Left lung (tissue), 4 donors: ENCODE measurements at regions not wholly inside any gene's neighbourhood (a gene's known extent, or its start where the extent isn't known, plus 50 kb on each side); places are given as distances from the start of the nearest gene placed in this dataset.

Experiments
- ATAC-seq: fragments of 200-7000 bp; cut with Tn5 transposase; one replicate; pipeline ENCODE4 v1.9.1; 2020; ENCODE audit warnings: moderate library complexity
- DNase-seq, 4 donors: peaks; one replicate each; pipeline ENCODE4 v3.0.0-alpha.2; 2013 to 2020
- H3K27ac ChIP-seq, 2 donors: fragments of 200-600 bp; sonication (generic) in 1 of 2; one replicate each; pipeline versions ENCODE4 v1.5.0 to v1.8.0; 2020 to 2021
- H3K27me3 ChIP-seq, 2 donors: fragments of 200-600 bp; sonication (generic) in 1 of 2; one replicate each; pipeline versions ENCODE4 v1.5.0 to v1.8.0; 2020 to 2021
- H3K36me3 ChIP-seq, 2 donors: fragments of 200-600 bp; sonication (generic) in 1 of 2; one replicate each; pipeline versions ENCODE4 v1.5.0 to v1.8.0; 2020 to 2021
- H3K4me1 ChIP-seq, 2 donors: fragments of 200-600 bp; one replicate each; pipeline ENCODE4 v1.8.0; 2021
- H3K4me3 ChIP-seq, 2 donors: fragments of 200-600 bp; sonication (generic) in 1 of 2; one replicate each; pipeline versions ENCODE4 v1.5.0 to v1.8.0; 2020 to 2021; ENCODE audit warnings: mild to moderate bottlenecking in 1 of 2
- H3K9me3 ChIP-seq, 2 donors: fragments of 200-600 bp; sonication (generic) in 1 of 2; one replicate each; pipeline versions ENCODE4 v1.5.0 to v1.8.0; 2020 to 2021
- CTCF ChIP-seq, 2 donors: fragments of 200-600 bp; sonication (generic) in 1 of 2; IDR thresholded peaks; one replicate each; pipeline versions ENCODE4 v1.5.0 to v1.8.0; 2021; ENCODE audit warnings: antibody characterized with exemption in 2 of 2
- intact Hi-C, 2 donors: fragments of 100-400 bp; cut with DNase I; formaldehyde crosslinking; loops; one replicate each; pipeline versions ENCODE4 v1.11.2 to v1.14.2; 2022
- donor health status: DM: no; HTN: yes; CAD: no.
- donor health status: DM: no; HTN: no; CAD: no.

- Histone ChIP-seq H3K27me3 (no peaks in the 10 kb centered on the region), H3K4me3 (no peak overlapping the region), H3K9me3 (peaks cover 0 to 9% of the 10 kb centered on the region in 2 donors), H3K27ac (no peak overlapping the region), H3K4me1 (no peaks in the 10 kb centered on the region), H3K36me3 (no peaks in the 10 kb centered on the region)
- TF ChIP-seq CTCF (IDR thresholded peaks at IDR 0.05): no peak
- DNase-seq: no peak
- intact Hi-C loops: no loop called here
- no peak for ATAC-seq
Observed at GRCh38 chr10:116006508-116006907, 266.5 kb downstream of the GFRA1 start.

GRCh38 chr10:116005301-116005700 is 267.7 kb downstream of the GFRA1 start:
- Histone ChIP-seq H3K9me3 (peaks cover 0 to 8% of the 10 kb centered on the region in 2 donors), H3K36me3 (no peaks in the 10 kb centered on the region), H3K4me1 (no peaks in the 10 kb centered on the region), H3K27ac (no peak overlapping the region), H3K27me3 (no peaks in the 10 kb centered on the region), H3K4me3 (no peak overlapping the region)
- TF ChIP-seq CTCF (IDR thresholded peaks at IDR 0.05): no peak
- intact Hi-C loops: no loop called here
- DNase-seq (peak in 1 of 4 donors; percentile 16), ATAC-seq (no peak)

GRCh38 chr10:116002735-116003134 is 270.3 kb downstream of the GFRA1 start:
- intact Hi-C loops: no loop called here
- Histone ChIP-seq H3K9me3 (peaks cover 0 to 2% of the 10 kb centered on the region in 2 donors), H3K4me1 (no peaks in the 10 kb centered on the region), H3K4me3 (no peak overlapping the region), H3K36me3 (no peaks in the 10 kb centered on the region), H3K27me3 (no peaks in the 10 kb centered on the region), H3K27ac (no peak overlapping the region)
- TF ChIP-seq CTCF (IDR thresholded peaks at IDR 0.05): no peak
- ATAC-seq (no peak), DNase-seq (no peak)

- no peak for TF ChIP-seq CTCF (IDR thresholded peaks at IDR 0.05)
- DNase-seq (no peak), ATAC-seq (no peak)
- H3K36me3 ChIP-seq: no peaks in the 10 kb centered on the region
- H3K9me3 ChIP-seq: peaks cover 0 to 2% of the 10 kb centered on the region in 2 donors
- intact Hi-C loops: no loop called here
- no peaks in the 10 kb centered on the region for H3K27me3 ChIP-seq
- no peak overlapping the region for H3K4me3 ChIP-seq
- no peak overlapping the region for H3K27ac ChIP-seq
- H3K4me1 ChIP-seq: no peaks in the 10 kb centered on the region
Observed at GRCh38 chr10:116001976-116002375, 271.0 kb downstream of the GFRA1 start.

- no peak overlapping the region for H3K4me3 ChIP-seq
- H3K9me3 ChIP-seq: peaks cover 0 to 2% of the 10 kb centered on the region in 2 donors
- no peaks in the 10 kb centered on the region for H3K4me1 ChIP-seq
- intact Hi-C loops: no loop called here
- TF ChIP-seq CTCF (IDR thresholded peaks at IDR 0.05): no peak
- H3K27me3 ChIP-seq: no peaks in the 10 kb centered on the region
- ATAC-seq (no peak), DNase-seq (peak in 1 of 4 donors; percentile 21)
- no peaks in the 10 kb centered on the region for H3K36me3 ChIP-seq
- H3K27ac ChIP-seq: no peak overlapping the region
Observed at GRCh38 chr10:116001262-116001857, 271.6 kb downstream of the GFRA1 start.
